Left hindlimb (tissue), 1 donor: ENCODE measurements at regions not wholly inside any gene's neighbourhood (a gene's known extent, or its start where the extent isn't known, plus 50 kb on each side); places are given as distances from the start of the nearest gene placed in this dataset.
"Not testable (repeated sequence)": the region's sequence is repeated elsewhere in the genome, so short reads cannot be mapped to it uniquely, and the experiment has no call there.

Experiments
- DNase-seq: peaks from one replicate; pipeline ENCODE4 v3.0.0-alpha.2; 2018

DNA sequence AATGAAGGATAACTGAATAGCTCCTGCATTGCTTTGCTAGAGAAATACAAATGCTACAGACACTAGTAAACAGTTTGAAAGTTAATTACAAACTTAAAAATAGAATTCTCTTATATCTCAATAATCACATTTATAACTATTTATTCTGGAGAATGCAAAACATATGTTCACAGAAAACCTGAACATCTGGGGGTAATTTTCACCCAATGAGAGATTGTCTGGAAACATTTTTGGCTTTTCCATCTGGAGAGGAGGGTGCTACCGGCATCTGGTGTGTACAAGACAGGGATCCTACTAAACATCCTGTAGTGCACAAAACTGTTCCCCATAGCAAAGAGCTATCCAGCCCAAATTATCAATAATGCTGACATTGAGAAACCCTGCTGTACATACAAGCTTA is 378.4 kb upstream of the CHORDC1 start:
- no peak for DNase-seq

- DNase-seq: no peak
These were observed 371.8 kb upstream of the CHORDC1 start for GRCh38 chr11:90594658-90595057.

DNA sequence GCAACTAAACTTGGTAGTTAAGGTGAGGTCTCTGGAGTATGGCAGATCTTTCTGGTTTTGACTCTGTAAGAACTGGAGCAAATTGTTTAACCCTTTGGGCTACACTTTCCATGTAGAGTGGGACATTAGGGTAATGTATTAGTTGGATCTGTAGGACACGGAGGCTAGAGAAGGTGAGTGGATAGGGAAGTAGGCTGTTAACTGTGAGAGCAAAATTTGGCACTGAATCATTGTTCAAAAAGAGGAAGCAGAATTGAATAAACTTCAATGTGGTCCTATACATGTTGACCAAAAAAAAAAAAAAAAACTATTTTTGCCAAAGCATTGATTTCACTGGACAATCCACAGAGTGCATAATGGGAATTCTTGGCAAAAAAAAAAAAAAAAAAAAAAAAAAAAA is 370.2 kb upstream of the CHORDC1 start:
- no peak for DNase-seq

DNA sequence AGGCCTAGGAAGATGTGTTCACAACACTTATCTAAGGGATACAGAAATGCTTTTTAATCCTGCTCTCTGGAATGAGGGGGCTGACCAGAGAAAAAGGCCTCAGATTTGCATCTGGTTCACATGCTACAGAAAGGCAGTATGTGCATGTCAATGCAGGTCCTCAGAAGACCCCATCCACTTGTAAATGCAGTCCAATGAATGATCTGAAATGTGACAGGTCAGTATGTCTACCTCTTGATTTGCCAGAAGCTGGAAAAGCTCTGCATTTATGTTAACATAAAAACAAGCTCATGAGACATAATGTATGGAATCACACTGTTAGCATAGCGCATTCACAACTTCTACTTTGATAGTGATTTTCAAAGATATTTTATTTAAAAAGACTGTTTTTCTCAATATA is 367.4 kb upstream of the CHORDC1 start:
- no peak for DNase-seq

DNA sequence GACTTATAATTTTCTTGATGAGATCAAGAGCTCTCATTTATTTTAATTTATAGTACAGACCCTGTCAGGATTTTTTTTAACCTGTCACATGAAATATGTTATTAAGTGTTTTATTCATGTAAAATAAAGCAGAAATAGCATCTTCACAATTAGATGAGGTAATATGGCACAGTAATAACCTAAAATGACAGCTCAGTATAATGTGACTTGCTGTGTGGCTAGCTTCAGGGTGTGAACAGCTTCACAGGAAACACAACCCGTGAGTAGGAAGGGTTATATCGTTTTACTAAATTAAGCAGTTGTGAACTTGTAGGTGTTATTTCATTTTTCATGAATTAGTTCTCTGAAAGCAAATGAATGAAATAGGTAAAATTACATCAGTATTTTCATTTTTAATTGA is 366.9 kb upstream of the CHORDC1 start:
- DNase-seq: no peak

DNA sequence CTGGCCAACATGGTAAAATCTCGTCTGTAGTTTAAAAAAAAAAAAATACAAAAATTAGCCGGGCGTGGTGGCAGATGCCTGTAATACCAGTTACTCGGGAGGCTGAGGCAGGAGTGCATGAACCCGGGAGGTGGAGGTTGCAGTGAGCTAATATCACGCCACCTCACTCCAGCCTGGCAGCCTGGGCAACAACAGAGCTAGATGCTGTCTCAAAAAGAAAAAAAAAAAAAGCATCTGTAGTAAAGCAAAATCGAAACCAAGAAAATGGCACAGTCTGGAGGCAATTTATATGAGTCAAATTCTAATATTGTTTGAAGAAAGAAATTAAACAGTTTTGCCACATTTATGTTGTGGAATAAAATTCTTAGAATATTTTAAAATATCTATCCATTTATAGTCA is 365.0 kb upstream of the CHORDC1 start:
- no peak for DNase-seq

DNA sequence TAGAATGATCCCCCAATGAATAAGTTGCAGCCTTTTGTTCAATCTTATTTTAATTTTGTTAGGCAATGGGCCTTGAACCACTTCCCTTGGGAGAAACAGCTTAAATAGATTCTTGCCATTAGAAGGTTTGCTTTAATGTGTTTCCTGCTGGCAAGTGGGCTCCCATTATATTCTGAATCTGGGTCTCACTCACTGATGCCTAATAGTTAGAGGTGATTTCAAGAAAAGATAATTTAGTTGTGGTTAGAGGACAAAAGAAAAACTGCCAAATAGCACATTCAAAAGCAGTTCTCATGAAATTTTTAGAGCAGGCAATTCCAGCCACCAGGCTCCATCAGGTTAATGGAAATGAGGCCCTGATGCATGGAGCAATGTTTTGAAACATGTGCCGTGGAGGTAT is 362.6 kb upstream of the CHORDC1 start:
- no peak for DNase-seq

- DNase-seq: not testable (repeated sequence)
These were observed 360.1 kb upstream of the CHORDC1 start for GRCh38 chr11:90582999-90583398.

- DNase-seq: no peak
These were observed 341.7 kb upstream of the CHORDC1 start for GRCh38 chr11:90564531-90564930.

DNA sequence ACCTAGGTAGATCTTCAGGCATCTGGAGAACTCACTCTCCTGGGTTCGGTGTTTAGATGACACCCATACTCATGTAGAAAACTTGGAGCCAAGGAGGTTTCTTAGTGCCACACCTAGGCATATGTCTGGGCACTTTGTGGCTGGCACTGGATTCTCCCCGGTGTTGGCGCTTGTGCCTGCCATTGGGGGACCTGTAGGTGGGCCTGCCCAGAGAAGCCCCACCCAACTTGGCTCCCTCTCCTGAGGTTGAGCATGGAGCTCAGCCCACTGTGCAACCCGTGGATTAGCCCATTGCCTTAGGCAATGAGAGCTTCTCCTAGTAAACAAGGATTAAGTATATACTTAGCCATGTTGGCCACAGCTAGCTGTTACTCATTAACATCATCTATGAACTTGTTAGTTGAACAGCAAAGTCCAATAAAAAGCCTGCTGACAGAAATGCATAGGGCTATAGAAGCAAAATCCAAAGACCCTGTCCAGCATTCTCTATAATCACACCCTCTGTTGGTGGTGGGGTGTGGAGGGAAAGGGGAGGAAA is 335.5 kb upstream of the CHORDC1 start:
- DNase-seq: no peak

DNA sequence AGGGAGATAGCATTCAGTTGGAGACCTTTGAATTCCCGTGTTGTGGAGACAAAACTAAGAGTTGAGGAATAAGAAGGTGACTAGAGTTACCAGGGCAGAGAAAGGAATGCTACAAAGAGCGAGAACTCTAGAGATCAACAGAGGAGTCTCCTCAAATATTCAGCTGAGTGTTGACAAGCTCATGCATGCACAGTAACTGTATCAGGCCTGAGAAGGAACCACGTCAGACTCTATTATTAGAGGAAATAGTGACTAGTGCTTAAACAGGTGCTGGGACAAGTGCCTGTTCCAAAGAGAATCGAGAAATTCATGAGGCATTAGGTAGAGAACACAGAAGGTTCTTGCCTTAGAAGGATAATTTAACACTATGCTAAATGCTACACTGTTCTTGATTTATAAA is 333.8 kb upstream of the CHORDC1 start:
- DNase-seq: no peak

GRCh38 chr11:90556026-90556425 is 333.2 kb upstream of the CHORDC1 start:
- DNase-seq: no peak

DNA sequence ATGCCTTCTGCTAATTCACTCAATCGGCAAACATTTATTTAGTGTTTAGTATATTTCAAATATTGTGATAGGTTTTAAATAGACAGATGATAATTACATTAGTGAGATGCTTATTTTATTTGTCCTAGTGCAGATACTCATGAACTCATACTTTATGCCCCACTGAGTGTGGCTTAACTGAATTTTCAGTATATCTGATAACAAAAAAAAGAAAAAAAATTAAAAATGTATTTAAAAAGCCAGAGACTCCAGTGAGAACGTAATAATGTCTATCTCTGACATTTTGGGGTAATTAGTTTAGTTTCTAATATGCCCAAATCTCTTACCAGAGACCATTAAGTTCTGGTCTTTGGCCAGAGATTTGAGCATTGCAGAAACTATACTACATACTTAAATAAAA is 332.6 kb upstream of the CHORDC1 start:
- DNase-seq: no peak

- no peak for DNase-seq
These were observed 319.2 kb upstream of the CHORDC1 start for GRCh38 chr11:90542092-90542491.

GRCh38 chr11:90536301-90536700 is 313.5 kb upstream of the CHORDC1 start:
- no peak for DNase-seq

- DNase-seq: no peak
These were observed 309.3 kb upstream of the CHORDC1 start for GRCh38 chr11:90532125-90532524.

- DNase-seq: no peak
These were observed 308.2 kb upstream of the CHORDC1 start for GRCh38 chr11:90531001-90531400.

- no peak for DNase-seq
These were observed 303.1 kb upstream of the CHORDC1 start for GRCh38 chr11:90525962-90526361.

- no peak for DNase-seq
These were observed 290.0 kb upstream of the CHORDC1 start for GRCh38 chr11:90512846-90513245.

DNA sequence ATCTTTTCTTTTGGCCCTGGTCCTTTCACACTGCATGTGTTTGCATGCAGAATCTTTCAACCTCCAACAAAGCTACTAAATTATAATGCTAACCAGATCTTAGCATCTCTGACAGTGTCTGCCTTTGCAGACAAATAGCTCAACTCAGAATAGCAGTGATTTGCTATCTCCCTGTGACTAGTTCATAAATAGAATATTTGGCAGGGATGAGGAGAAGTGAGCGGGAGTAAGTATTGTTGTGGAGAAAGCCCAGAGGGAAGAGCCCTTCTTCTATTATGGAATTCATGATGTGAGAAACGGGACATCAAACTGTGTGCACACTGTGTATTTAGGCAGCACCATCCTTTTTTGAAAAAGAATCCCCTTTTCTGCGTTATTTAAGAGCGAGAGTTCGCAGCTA is 288.0 kb upstream of the CHORDC1 start:
- DNase-seq: no peak

- no peak for DNase-seq
These were observed 278.2 kb upstream of the CHORDC1 start for GRCh38 chr11:90500922-90501568.

GRCh38 chr11:90496722-90497121 is 273.9 kb upstream of the CHORDC1 start:
- no peak for DNase-seq

DNA sequence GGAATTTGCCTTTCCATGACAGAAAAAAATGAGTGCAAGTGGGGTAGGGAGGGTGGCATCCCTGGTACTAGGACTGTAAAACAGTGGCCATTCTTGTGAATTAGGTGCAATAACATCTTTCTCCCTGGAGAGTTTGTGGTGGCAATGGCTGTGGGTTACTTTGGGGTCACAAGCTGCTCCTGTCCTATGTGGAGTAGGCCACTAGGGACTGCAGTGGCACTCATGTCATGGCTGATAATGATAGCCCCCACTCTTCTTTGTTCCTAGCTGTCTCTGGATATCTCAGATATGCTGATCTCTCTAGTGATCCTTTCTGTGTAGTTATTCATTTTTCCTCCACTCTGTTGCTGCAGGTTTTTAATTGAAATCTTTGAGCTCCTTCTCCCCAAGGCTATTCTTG is 270.5 kb upstream of the CHORDC1 start:
- no peak for DNase-seq

GRCh38 chr11:90491466-90491865 is 268.6 kb upstream of the CHORDC1 start:
- no peak for DNase-seq

GRCh38 chr11:90476442-90477007 is 253.7 kb upstream of the CHORDC1 start:
- no peak for DNase-seq
